ENCODE measurements at regions not wholly inside any gene's neighbourhood (a gene's known extent, or its start where the extent isn't known, plus 50 kb on each side); places are given as distances from the start of the nearest gene placed in this dataset.
"Not testable (repeated sequence)": the region's sequence is repeated elsewhere in the genome, so short reads cannot be mapped to it uniquely, and the experiment has no call there.

GRCh38 chr12:103024650-103025049, 67.2 kb downstream of the ASCL1 start:
- Histone ChIP-seq H3K9me3 (no peaks in the 10 kb centered on the region), H3K4me1 (no peaks in the 10 kb centered on the region), H3K4me3 (no peak overlapping the region), H3K27ac (no peak overlapping the region), H3K4me2 (no peak overlapping the region)
- CTCF ChIA-PET = no interaction called here
- TF ChIP-seq RCOR1 (IDR thresholded peaks at IDR 0.05; ENCODE audit: low read depth, low read length) = no peak
- TF ChIP-seq HOXB5 (CRISPR knock-in tag; IDR thresholded peaks at IDR 0.05) = no peak
- no peak for TF ChIP-seq BCL3 (IDR thresholded peaks at IDR 0.05)
- TF ChIP-seq KDM1A (IDR thresholded peaks at IDR 0.05; ENCODE audit: low read depth) = no peak
- TF ChIP-seq ZNF302 (CRISPR knock-in tag; IDR thresholded peaks at IDR 0.05) = no peak
- no peak for TF ChIP-seq ESRRA (IDR thresholded peaks at IDR 0.05; ENCODE audit: borderline replicate concordance, low read length)
- no peak for TF ChIP-seq KDM5A (IDR thresholded peaks at IDR 0.05)
- TF ChIP-seq, protein P1, sequence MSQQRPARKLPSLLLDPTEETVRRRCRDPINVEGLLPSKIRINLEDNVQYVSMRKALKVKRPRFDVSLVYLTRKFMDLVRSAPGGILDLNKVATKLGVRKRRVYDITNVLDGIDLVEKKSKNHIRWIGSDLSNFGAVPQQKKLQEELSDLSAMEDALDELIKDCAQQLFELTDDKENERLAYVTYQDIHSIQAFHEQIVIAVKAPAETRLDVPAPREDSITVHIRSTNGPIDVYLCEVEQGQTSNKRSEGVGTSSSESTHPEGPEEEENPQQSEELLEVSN (IDR thresholded peaks at IDR 0.05; ENCODE audit: borderline replicate concordance, low read depth) = no peak
- no peak for TF ChIP-seq HOXA7 (CRISPR knock-in tag; IDR thresholded peaks at IDR 0.05)
- TF ChIP-seq, protein P2, sequence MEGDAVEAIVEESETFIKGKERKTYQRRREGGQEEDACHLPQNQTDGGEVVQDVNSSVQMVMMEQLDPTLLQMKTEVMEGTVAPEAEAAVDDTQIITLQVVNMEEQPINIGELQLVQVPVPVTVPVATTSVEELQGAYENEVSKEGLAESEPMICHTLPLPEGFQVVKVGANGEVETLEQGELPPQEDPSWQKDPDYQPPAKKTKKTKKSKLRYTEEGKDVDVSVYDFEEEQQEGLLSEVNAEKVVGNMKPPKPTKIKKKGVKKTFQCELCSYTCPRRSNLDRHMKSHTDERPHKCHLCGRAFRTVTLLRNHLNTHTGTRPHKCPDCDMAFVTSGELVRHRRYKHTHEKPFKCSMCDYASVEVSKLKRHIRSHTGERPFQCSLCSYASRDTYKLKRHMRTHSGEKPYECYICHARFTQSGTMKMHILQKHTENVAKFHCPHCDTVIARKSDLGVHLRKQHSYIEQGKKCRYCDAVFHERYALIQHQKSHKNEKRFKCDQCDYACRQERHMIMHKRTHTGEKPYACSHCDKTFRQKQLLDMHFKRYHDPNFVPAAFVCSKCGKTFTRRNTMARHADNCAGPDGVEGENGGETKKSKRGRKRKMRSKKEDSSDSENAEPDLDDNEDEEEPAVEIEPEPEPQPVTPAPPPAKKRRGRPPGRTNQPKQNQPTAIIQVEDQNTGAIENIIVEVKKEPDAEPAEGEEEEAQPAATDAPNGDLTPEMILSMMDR (IDR thresholded peaks at IDR 0.05) = no peak
- TF ChIP-seq, protein P3, sequence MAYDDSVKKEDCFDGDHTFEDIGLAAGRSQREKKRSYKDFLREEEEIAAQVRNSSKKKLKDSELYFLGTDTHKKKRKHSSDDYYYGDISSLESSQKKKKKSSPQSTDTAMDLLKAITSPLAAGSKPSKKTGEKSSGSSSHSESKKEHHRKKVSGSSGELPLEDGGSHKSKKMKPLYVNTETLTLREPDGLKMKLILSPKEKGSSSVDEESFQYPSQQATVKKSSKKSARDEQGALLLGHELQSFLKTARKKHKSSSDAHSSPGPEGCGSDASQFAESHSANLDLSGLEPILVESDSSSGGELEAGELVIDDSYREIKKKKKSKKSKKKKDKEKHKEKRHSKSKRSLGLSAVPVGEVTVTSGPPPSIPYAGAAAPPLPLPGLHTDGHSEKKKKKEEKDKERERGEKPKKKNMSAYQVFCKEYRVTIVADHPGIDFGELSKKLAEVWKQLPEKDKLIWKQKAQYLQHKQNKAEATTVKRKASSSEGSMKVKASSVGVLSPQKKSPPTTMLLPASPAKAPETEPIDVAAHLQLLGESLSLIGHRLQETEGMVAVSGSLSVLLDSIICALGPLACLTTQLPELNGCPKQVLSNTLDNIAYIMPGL (CRISPR knock-in tag; IDR thresholded peaks at IDR 0.05; ENCODE audit: borderline replicate concordance) = no peak
- TF ChIP-seq TFCP2L1 (CRISPR knock-in tag; IDR thresholded peaks at IDR 0.05) = no peak
- TF ChIP-seq HOXB13 (CRISPR knock-in tag; IDR thresholded peaks at IDR 0.05; ENCODE audit: low read depth) = no peak
- TF ChIP-seq, protein P4, sequence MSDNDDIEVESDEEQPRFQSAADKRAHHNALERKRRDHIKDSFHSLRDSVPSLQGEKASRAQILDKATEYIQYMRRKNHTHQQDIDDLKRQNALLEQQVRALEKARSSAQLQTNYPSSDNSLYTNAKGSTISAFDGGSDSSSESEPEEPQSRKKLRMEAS (IDR thresholded peaks at IDR 0.05) = no peak
- TF ChIP-seq, protein P5, sequence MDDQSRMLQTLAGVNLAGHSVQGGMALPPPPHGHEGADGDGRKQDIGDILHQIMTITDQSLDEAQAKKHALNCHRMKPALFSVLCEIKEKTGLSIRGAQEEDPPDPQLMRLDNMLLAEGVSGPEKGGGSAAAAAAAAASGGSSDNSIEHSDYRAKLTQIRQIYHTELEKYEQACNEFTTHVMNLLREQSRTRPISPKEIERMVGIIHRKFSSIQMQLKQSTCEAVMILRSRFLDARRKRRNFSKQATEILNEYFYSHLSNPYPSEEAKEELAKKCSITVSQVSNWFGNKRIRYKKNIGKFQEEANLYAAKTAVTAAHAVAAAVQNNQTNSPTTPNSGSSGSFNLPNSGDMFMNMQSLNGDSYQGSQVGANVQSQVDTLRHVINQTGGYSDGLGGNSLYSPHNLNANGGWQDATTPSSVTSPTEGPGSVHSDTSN (IDR thresholded peaks at IDR 0.05) = no peak
- ATAC-seq = no peak
- POLR2A ChIA-PET = no interaction called here
- no peak for FAIRE-seq
- DNase-seq (ENCODE audit: low read depth in 1 of 2, low spot score in 1 of 2) = no peak
- 13% methylated on average over 1 of the region's 1 CpG for WGBS (ENCODE audit: missing lambda C conversion rate)

- H3K4me2 ChIP-seq; POLR2A ChIA-PET; FAIRE-seq; H3K9me3 ChIP-seq; ATAC-seq; H3K4me1 ChIP-seq; H3K4me3 ChIP-seq; H3K27ac ChIP-seq; DNase-seq (ENCODE audit: low read depth in 1 of 2, low spot score in 1 of 2): not testable (repeated sequence)
- CTCF ChIA-PET = interaction anchor here (0.8 kb wide), 1 partner anchor 41 kb away, joined by 3 read pairs; no protein-coding TSS in a partner anchor
- WGBS (ENCODE audit: missing lambda C conversion rate) = 3% methylated on average over 3 of the region's 3 CpGs
Observed at GRCh38 chr12:103026643-103027042, 69.2 kb downstream of the ASCL1 start.
